Activated CD4-positive, alpha-beta memory T cell treated with anti-CD3 and anti-CD28 coated beads for 36 hours (primary cell): ENCODE measurements at regions not wholly inside any gene's neighbourhood (a gene's known extent, or its start where the extent isn't known, plus 50 kb on each side); places are given as distances from the start of the nearest gene placed in this dataset.

Experiments used
- CTCF ChIA-PET: fragments of 350-600 bp; sonication (Branson Sonifier 250); formaldehyde crosslinking; loops from one replicate; lab custom pipeline; 2021; ENCODE audit warnings: antibody characterized with exemption, inconsistent platforms; lab: Charles Lee
- POLR2A ChIA-PET: fragments of 350-600 bp; sonication (Branson Sonifier 250); formaldehyde crosslinking; loops from one replicate; lab custom pipeline; 2021; ENCODE audit warnings: antibody characterized with exemption; lab: Charles Lee
- DNase-seq: peaks from one replicate; pipeline ENCODE4 v3.0.0-alpha.2; 2020
- H3K27ac Mint-ChIP-seq: one replicate; pipeline ENCODE4 v1.8.0; 2021; ENCODE audit warnings: mixed read lengths
- H3K27me3 Mint-ChIP-seq: one replicate; pipeline ENCODE4 v1.8.0; 2021; ENCODE audit warnings: mixed read lengths
- H3K36me3 Mint-ChIP-seq: one replicate; pipeline ENCODE4 v1.8.0; 2021; ENCODE audit warnings: mixed read lengths
- H3K4me1 Mint-ChIP-seq: one replicate; pipeline ENCODE4 v1.8.0; 2021; ENCODE audit warnings: low read depth, mixed read lengths
- H3K4me3 Mint-ChIP-seq: one replicate; pipeline ENCODE4 v1.8.0; 2021; ENCODE audit warnings: mild to moderate bottlenecking, mixed read lengths
- H3K9me3 Mint-ChIP-seq: one replicate; pipeline ENCODE4 v1.8.0; 2021; ENCODE audit warnings: mixed read lengths
- intact Hi-C: fragments of 100-400 bp; cut with micrococcal nuclease; formaldehyde crosslinking; loops from one replicate; pipeline ENCODE4 v1.15.1; 2023

DNA sequence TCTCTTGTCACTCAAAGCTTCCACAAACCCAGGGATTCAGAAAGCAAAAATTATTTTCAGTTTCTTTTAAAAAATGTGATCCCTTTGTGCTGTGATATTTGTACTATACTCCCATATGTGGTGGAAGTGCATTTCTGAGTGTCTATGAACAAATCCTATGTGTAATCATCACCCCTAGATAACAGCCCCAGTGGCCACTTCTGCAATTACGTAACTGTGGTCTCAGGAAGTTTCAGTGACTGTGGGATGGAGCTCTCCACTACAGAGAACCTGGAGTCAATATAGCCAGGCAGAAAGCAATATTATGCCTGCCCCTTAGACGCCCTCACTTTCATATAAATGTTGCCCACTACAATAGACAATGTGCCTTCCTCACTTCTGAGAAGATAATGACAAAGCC lies 1101.7 kb upstream of the GHITM start:
- Mint-ChIP-seq H3K4me1 (no peaks in the 10 kb centered on the region), H3K36me3 (no peaks in the 10 kb centered on the region), H3K27me3 (no peaks in the 10 kb centered on the region), H3K27ac (no peak overlapping the region), H3K4me3 (no peak overlapping the region), H3K9me3 (no peaks in the 10 kb centered on the region)
- intact Hi-C loops: no loop called here
- ChIA-PET CTCF (no interaction called here), POLR2A (no interaction called here)
- DNase-seq: no peak

DNA sequence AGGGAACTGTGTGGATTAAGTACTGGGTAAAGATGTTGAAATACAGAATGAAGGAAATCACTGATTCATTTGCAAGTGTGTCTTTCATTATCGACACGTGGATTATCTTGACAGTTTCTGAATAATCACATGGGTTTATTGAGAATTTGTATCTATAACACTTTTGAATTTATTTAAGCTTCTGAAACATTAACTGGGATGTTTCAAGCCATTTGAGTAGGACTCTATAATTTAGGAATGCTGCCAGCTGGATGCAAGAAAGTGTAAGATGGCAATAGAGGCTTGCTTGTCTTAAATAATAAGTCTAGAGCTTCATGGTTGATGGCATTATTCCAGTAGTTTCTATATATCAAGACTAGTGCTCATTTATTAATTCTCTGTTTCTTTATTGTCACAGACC lies 1100.7 kb upstream of the GHITM start:
- Mint-ChIP-seq H3K9me3 (no peaks in the 10 kb centered on the region), H3K36me3 (no peaks in the 10 kb centered on the region), H3K27ac (no peak overlapping the region), H3K4me1 (no peaks in the 10 kb centered on the region), H3K4me3 (no peak overlapping the region), H3K27me3 (no peaks in the 10 kb centered on the region)
- ChIA-PET POLR2A (no interaction called here), CTCF (no interaction called here)
- intact Hi-C loops: no loop called here
- no peak for DNase-seq

DNA sequence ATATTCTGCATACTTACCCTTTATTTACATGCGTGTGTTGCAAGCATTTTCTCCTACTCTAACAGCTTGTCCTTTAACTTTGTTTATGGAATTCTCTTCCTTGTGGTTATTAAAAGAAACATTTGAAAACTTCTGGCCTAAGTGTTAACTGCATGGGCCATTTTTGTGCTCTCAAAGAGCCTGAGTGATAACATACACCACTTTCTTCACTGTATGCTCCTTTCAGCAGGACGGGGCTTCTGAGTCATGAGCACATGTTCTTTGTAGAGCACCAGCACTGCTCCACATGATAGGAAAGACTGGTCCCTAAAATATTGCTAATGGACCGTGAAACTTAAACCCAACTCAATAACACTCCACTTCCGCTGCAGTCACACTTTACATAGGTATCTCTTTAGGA lies 1093.6 kb upstream of the GHITM start:
- H3K4me3 Mint-ChIP-seq: no peak overlapping the region
- H3K9me3 Mint-ChIP-seq: no peaks in the 10 kb centered on the region
- DNase-seq: no peak
- H3K27me3 Mint-ChIP-seq: no peaks in the 10 kb centered on the region
- POLR2A ChIA-PET: no interaction called here
- no peaks in the 10 kb centered on the region for H3K36me3 Mint-ChIP-seq
- no peak overlapping the region for H3K27ac Mint-ChIP-seq
- H3K4me1 Mint-ChIP-seq: no peaks in the 10 kb centered on the region
- CTCF ChIA-PET: no interaction called here
- intact Hi-C loops: no loop called here

DNA sequence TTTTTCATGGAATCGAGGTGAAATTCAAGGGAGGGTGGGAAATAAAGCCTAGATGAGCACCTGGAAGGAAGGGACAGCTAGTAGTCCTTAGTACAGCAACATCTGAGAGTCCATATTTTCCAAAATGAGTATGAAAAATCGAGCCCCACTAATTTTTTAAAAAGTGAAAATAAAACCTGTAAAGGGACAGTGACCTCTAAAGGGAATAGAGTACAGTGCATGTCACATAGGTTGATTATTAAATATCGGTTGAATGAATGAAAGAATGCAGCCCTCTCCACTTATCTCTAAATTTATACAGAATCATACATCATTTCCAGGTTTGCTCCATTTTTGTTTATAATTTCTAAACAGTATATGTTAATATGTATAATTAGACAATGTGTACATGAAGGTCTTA lies 1088.5 kb upstream of the GHITM start:
- no peaks in the 10 kb centered on the region for H3K4me1 Mint-ChIP-seq
- no peak for DNase-seq
- no peaks in the 10 kb centered on the region for H3K36me3 Mint-ChIP-seq
- H3K27ac Mint-ChIP-seq: no peak overlapping the region
- POLR2A ChIA-PET: no interaction called here
- CTCF ChIA-PET: no interaction called here
- no peaks in the 10 kb centered on the region for H3K27me3 Mint-ChIP-seq
- no peak overlapping the region for H3K4me3 Mint-ChIP-seq
- peaks cover 2% of the 10 kb centered on the region for H3K9me3 Mint-ChIP-seq
- intact Hi-C loops: no loop called here

DNA sequence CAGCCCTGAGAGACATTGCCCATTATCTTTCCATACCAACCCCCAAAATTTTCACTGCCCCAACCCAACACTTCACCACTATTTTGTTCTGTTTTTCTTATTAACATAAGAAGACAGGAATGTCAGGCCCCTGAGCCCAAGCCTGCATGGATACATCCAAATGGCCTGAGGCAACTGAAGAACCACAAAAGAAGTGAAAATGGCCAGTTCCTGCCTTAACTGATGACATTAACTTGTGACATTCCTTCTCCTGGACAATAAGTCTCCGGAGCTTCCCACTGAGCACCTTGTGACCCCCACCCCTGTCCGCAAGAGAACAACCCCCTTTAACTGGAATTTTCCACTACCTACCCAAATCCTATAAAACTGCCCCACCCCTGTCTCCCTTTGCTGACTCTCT lies 1076.4 kb upstream of the GHITM start:
- Mint-ChIP-seq H3K27ac (no peak overlapping the region), H3K9me3 (peaks cover 13% of the 10 kb centered on the region), H3K4me1 (no peaks in the 10 kb centered on the region), H3K36me3 (no peaks in the 10 kb centered on the region), H3K27me3 (no peaks in the 10 kb centered on the region), H3K4me3 (no peak overlapping the region)
- intact Hi-C loops: no loop called here
- ChIA-PET CTCF (no interaction called here), POLR2A (no interaction called here)
- DNase-seq: no peak

DNA sequence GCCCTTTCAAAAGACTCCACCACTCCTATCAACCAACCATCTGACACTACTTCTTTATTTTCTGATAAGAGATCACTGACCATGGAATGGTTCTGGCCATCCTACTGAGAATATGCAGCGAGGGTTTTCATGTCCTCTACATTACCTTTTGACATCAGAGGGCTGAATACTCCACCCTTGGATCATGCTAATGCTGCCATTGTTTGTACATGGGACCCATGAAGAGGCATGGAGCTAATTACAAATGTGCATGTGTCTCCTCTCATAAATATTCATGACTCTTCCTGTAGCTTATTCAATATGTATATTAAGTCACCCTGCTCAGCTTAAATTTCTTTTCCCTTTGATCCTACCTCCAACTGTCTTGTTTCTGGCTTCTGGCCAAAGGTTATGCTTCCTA lies 1065.8 kb upstream of the GHITM start:
- H3K27me3 Mint-ChIP-seq: no peaks in the 10 kb centered on the region

DNA sequence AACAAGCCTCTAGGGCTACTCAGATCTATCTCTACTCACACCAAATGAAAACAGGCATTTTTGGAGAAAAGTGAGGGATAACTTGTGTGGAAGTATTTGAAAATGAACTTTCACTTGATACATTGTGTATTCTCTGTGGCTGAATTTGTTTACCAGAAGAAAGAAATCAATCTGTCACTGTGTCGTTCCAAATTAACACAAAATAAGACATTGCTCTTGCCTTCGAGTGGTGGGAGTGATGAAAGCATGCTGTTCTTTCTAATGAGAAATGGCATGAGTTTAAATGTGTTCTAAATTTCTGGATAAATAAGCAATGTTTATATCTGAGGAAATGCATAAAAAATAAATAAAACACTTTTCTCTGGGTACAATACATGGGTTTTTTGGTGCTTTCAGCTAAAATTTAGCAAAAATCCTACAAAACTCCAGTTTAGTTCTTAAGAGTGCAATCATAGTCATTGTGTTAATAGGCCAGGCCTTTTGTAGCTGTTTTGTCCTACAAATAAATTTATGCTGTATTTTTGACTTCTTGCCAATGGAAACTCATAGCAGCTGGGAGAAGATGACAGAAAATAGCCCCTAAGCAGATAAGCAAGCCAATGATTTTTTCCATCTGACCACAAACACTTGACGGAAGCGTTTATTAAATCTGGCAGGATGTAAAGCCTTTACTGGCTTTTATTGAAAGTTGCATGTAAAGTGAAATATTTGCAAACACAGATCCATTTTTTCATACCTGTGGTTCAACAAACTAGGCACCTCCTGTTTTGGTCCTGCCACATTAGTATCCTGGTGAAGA lies 1064.1 kb upstream of the GHITM start:
- DNase-seq: no peak
- H3K27me3 Mint-ChIP-seq: no peaks in the 10 kb centered on the region
- peaks cover 6% of the 10 kb centered on the region for H3K9me3 Mint-ChIP-seq
- intact Hi-C loops: no loop called here
- ChIA-PET POLR2A (no interaction called here), CTCF (no interaction called here)
- no peaks in the 10 kb centered on the region for H3K4me1 Mint-ChIP-seq
- no peaks in the 10 kb centered on the region for H3K36me3 Mint-ChIP-seq
- no peak overlapping the region for H3K27ac Mint-ChIP-seq
- H3K4me3 Mint-ChIP-seq: no peak overlapping the region

More for the DNA sequence above, 1065.8 kb upstream of the GHITM start:
- Mint-ChIP-seq H3K36me3 (no peaks in the 10 kb centered on the region), H3K9me3 (peaks cover 6% of the 10 kb centered on the region), H3K4me1 (no peaks in the 10 kb centered on the region), H3K4me3 (no peak overlapping the region), H3K27ac (no peak overlapping the region)
- CTCF ChIA-PET: no interaction called here
- intact Hi-C loops: no loop called here
- no peak for DNase-seq
- POLR2A ChIA-PET: no interaction called here

DNA sequence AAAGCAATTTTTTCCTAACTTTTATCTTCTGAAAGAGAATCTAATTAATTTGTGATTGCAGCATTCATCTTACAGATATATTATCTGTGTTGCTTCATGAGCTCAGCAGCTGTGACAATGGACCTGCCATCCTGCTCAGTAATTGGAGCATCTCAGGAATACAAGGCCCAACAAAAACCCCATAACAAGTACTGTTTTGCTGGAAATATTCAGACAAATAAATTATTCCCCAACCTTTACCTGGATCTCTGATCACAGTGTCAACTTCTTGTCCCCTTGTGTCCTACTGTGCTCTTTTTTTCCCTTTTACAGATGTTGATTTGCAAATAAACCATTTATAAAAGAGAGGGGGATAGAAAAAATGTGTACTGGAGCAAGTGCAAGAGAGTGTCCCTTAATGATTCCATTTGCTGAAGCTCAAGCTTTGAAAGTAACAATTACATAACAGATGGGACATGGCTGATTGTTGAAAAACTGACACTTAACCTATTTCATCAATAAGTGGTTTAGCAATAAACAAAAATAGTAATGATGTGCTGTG lies 1063.4 kb upstream of the GHITM start:
- Mint-ChIP-seq H3K27me3 (no peaks in the 10 kb centered on the region), H3K9me3 (peaks cover 4% of the 10 kb centered on the region), H3K4me1 (no peaks in the 10 kb centered on the region), H3K36me3 (no peaks in the 10 kb centered on the region), H3K4me3 (no peak overlapping the region), H3K27ac (no peak overlapping the region)
- DNase-seq: no peak
- intact Hi-C loops: no loop called here
- ChIA-PET CTCF (no interaction called here), POLR2A (no interaction called here)

DNA sequence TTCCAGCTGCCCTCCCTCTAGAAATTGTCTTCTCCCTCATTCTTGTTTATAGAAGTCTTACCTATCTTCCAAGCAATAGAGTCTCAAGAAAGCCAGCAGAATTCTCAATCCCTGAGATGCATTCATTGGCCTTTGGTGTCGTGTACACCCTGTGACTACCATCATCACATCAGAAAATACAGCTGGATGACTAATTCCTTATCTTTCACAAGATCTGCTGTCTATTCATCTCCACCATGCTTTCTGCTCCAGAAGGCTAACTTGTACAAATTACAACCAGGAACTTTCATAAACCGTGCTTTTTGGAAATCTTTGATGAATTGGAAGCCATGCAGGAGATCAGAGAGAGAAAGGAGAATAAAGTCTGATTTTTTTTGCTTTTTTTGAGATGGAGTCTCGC lies 1062.9 kb upstream of the GHITM start:
- no peaks in the 10 kb centered on the region for H3K36me3 Mint-ChIP-seq
- peaks cover 4% of the 10 kb centered on the region for H3K9me3 Mint-ChIP-seq
- intact Hi-C loops: no loop called here
- ChIA-PET POLR2A (no interaction called here), CTCF (no interaction called here)
- no peak overlapping the region for H3K4me3 Mint-ChIP-seq
- no peaks in the 10 kb centered on the region for H3K27me3 Mint-ChIP-seq
- no peak for DNase-seq
- no peaks in the 10 kb centered on the region for H3K4me1 Mint-ChIP-seq
- H3K27ac Mint-ChIP-seq: no peak overlapping the region

DNA sequence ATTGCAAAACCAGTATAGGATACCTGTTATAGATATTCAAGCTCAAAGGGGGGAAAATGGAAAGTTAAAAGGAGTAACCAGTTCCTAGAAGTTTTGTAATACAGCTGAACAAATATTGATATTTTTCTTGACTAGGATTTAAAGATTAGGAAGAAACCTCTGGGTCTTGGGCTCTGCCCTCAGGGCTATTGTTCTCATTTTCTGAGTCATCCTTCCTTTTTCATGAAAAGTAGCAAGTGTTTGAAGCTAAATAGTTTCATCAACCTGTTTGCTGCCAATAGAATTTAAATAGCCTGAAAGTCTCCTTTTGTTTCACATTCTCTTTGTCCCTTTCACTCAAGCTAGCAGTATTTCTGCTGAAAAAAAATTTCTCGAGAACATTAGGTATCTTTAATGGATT lies 1061.1 kb upstream of the GHITM start:
- H3K9me3 Mint-ChIP-seq: peaks cover 2% of the 10 kb centered on the region
- POLR2A ChIA-PET: no interaction called here

DNA sequence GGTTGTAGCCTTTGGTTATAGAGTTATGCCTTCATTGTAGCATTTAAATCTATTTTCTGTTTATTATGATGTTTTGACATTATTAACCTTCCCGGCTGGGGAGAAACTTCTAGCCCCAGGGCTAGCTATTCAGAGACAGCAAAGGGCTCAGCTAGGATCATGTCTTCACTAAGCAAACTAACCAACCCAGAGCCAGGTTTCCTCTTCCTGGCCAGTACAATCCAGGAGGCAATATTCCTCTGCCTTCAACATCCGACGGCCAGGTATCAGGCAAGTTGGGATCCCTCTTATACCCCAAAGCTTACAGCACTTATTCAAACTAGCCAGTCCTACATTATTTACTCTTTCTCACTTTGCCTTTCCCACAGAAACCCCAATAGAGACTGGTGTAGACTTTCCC lies 1060.7 kb upstream of the GHITM start:
- ChIA-PET CTCF (no interaction called here), POLR2A (no interaction called here)
- H3K27me3 Mint-ChIP-seq: no peaks in the 10 kb centered on the region
- no peak overlapping the region for H3K27ac Mint-ChIP-seq
- DNase-seq: no peak
- H3K4me1 Mint-ChIP-seq: no peaks in the 10 kb centered on the region
- no peak overlapping the region for H3K4me3 Mint-ChIP-seq
- no peaks in the 10 kb centered on the region for H3K9me3 Mint-ChIP-seq
- intact Hi-C loops: no loop called here
- H3K36me3 Mint-ChIP-seq: no peaks in the 10 kb centered on the region

More for the DNA sequence above, 1061.1 kb upstream of the GHITM start:
- Mint-ChIP-seq H3K4me3 (no peak overlapping the region), H3K27me3 (no peaks in the 10 kb centered on the region), H3K27ac (no peak overlapping the region), H3K4me1 (no peaks in the 10 kb centered on the region), H3K36me3 (no peaks in the 10 kb centered on the region)
- DNase-seq: no peak
- CTCF ChIA-PET: no interaction called here
- intact Hi-C loops: no loop called here

DNA sequence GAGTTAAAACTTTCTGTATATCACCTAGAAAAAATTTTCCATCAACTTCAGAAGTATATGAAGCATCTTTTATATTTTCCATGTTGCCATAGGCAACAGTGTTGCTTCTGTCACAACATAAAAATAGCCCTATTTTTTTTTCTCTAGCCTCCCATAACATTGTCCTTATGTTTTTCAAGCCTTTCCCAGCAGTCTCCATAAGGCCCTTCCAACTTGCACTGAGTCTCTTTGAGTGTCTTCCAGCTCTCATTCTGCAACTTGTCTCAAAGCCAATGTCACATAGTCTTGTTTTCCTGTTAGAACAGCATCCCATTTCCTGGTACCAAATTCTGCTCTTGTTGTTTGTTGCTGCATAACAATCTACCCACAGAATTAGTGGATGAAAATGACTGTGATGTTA lies 1055.5 kb upstream of the GHITM start:
- no peak for DNase-seq
- no peak overlapping the region for H3K27ac Mint-ChIP-seq
- H3K9me3 Mint-ChIP-seq: peaks cover 7% of the 10 kb centered on the region
- no peaks in the 10 kb centered on the region for H3K36me3 Mint-ChIP-seq
- POLR2A ChIA-PET: no interaction called here
- no peaks in the 10 kb centered on the region for H3K27me3 Mint-ChIP-seq
- intact Hi-C loops: no loop called here
- no peaks in the 10 kb centered on the region for H3K4me1 Mint-ChIP-seq
- H3K4me3 Mint-ChIP-seq: no peak overlapping the region
- CTCF ChIA-PET: no interaction called here

DNA sequence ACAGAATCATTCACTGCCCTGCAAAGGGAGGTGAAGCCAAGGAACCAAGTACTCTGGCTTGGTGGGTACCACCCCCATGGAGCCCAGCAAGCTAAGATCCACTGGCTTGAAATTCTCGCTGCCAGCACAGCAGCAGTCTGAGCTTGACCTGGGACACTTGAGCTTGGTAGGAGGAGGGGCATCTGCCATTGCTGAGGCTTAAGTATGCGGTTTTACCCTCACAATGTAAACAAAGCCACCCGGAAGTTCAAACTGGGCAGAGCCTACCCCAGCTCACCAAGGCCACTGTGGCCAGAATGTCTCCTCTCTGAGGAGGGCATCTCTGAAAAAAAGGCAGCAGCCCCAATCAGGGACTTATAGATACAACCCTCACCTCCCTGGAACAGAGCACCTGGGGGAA lies 1050.0 kb upstream of the GHITM start:
- peaks cover 19% of the 10 kb centered on the region for H3K9me3 Mint-ChIP-seq
- CTCF ChIA-PET: no interaction called here
- no peak overlapping the region for H3K27ac Mint-ChIP-seq
- no peaks in the 10 kb centered on the region for H3K27me3 Mint-ChIP-seq
- DNase-seq: no peak
- POLR2A ChIA-PET: no interaction called here
- no peak overlapping the region for H3K4me3 Mint-ChIP-seq
- H3K36me3 Mint-ChIP-seq: no peaks in the 10 kb centered on the region
- H3K4me1 Mint-ChIP-seq: no peaks in the 10 kb centered on the region
- intact Hi-C loops: no loop called here
